Loucy (cell line): ENCODE measurements at regions not wholly inside any gene's neighbourhood (a gene's known extent, or its start where the extent isn't known, plus 50 kb on each side); places are given as distances from the start of the nearest gene placed in this dataset.

Experiments
- H2AFZ ChIP-seq: fragments of 200-600 bp; sonication (generic); 2 replicates; pipeline ENCODE4 v1.6.0; 2016; ENCODE audit warnings: antibody characterized with exemption, mild to moderate bottlenecking, low read length, moderate library complexity
- H3F3A ChIP-seq: fragments of 200-600 bp; 2 replicates; pipeline ENCODE4 v1.6.0; 2016; ENCODE audit warnings: antibody characterized with exemption, low read depth, mild to moderate bottlenecking
- H3K27me3 ChIP-seq: fragments of 200-600 bp; sonication (generic); 2 replicates; pipeline ENCODE4 v1.6.1; 2014; ENCODE audit warnings: low read length, mild to moderate bottlenecking; ENCODE audit not compliant: insufficient read depth, poor library complexity, severe bottlenecking
- H3K36me3 ChIP-seq: fragments of 200-600 bp; sonication (generic); 2 replicates; pipeline ENCODE4 v1.6.1; 2016; ENCODE audit warnings: low read length; ENCODE audit not compliant: insufficient read depth
- H3K4me1 ChIP-seq: fragments of 200-600 bp; sonication (generic); 2 replicates; pipeline ENCODE4 v1.5.1; 2014; ENCODE audit warnings: low read length, mild to moderate bottlenecking; ENCODE audit not compliant: insufficient read depth, poor library complexity, severe bottlenecking
- H3K4me2 ChIP-seq: fragments of 200-600 bp; sonication (generic); 2 replicates; pipeline ENCODE4 v1.6.0; 2014; ENCODE audit warnings: antibody characterized with exemption, low read length, low read depth, mild to moderate bottlenecking; ENCODE audit not compliant: poor library complexity, severe bottlenecking
- H3K4me3 ChIP-seq: fragments of 200-600 bp; sonication (generic); 2 replicates; pipeline ENCODE4 v1.5.1; 2014; ENCODE audit warnings: low read length, mild to moderate bottlenecking, mixed read lengths; ENCODE audit not compliant: poor library complexity, severe bottlenecking
- H3K79me2 ChIP-seq: fragments of 200-600 bp; sonication (generic); 2 replicates; pipeline ENCODE4 v1.6.1; 2014; ENCODE audit warnings: low read length; ENCODE audit not compliant: insufficient read depth
- H3K9ac ChIP-seq: fragments of 200-600 bp; sonication (generic); 2 replicates; pipeline ENCODE4 v1.6.0; 2014; ENCODE audit warnings: mild to moderate bottlenecking, low read depth, low read length, moderate library complexity; ENCODE audit not compliant: poor library complexity, severe bottlenecking
- H3K9me2 ChIP-seq: fragments of 200-600 bp; sonication (generic); replicated peaks from 2 replicates; pipeline ENCODE4 v1.6.1; 2016; ENCODE audit warnings: low read depth, low read length, mixed read lengths
- H3K9me3 ChIP-seq: fragments of 200-600 bp; sonication (generic); 2 replicates; pipeline ENCODE4 v1.6.1; 2014; ENCODE audit warnings: mild to moderate bottlenecking, antibody characterized with exemption, low read length, low read depth; ENCODE audit not compliant: insufficient read depth
- H4K20me1 ChIP-seq: fragments of 200-600 bp; sonication (generic); 2 replicates; pipeline ENCODE4 v1.6.0; 2014; ENCODE audit warnings: antibody characterized with exemption, low read length, mild to moderate bottlenecking; ENCODE audit not compliant: insufficient read depth, poor library complexity, severe bottlenecking
- EZH2phosphoT487 ChIP-seq: fragments of 200-600 bp; IDR thresholded peaks from 2 replicates; pipeline ENCODE4 v1.6.1; 2018; ENCODE audit warnings: antibody characterized with exemption, mild to moderate bottlenecking, moderate library complexity, borderline replicate concordance
- TF ChIP-seq, protein P1 (sequence below): fragments of 200-600 bp; sonication (generic); conservative IDR thresholded peaks from 2 replicates; pipeline ENCODE4 v1.5.1; 2014; ENCODE audit warnings: mild to moderate bottlenecking, antibody characterized with exemption, low read length

DNA sequence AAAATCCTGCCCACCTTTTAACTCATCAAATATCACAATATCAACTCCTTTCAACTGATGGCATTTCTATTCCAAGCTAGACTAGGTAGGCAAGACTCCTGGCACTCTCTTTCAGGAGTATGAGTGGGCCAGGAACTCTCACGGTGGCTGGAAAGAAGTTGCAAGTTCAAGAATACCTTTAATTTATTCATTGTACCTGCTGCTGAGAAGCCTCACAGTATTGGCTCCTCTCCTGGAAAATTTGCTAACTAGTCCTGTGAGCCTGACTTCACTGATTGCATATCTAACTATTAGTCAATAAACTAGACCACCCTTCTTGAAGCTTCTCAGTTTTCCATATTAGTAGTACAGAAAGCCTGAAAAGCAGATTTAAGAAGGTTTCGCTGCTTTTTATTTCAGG, 120.2 kb downstream of the DUSP10 start:
- Histone ChIP-seq H3K27me3 (no peaks in the 10 kb centered on the region), H3K79me2 (no peaks in the 10 kb centered on the region), H3K4me3 (no peak overlapping the region), H4K20me1 (no peaks in the 10 kb centered on the region), H2AFZ (peak overlapping the region; percentile 60; the same call in 1 of the 2 replicates), H3K4me1 (peaks cover 7% of the 10 kb centered on the region), H3K9me2 (no peaks in the 10 kb centered on the region), H3F3A (no peaks in the 10 kb centered on the region), H3K9me3 (no peaks in the 10 kb centered on the region), H3K4me2 (no peak overlapping the region), H3K36me3 (no peaks in the 10 kb centered on the region), H3K9ac (no peak overlapping the region)
- TF ChIP-seq, protein P1, sequence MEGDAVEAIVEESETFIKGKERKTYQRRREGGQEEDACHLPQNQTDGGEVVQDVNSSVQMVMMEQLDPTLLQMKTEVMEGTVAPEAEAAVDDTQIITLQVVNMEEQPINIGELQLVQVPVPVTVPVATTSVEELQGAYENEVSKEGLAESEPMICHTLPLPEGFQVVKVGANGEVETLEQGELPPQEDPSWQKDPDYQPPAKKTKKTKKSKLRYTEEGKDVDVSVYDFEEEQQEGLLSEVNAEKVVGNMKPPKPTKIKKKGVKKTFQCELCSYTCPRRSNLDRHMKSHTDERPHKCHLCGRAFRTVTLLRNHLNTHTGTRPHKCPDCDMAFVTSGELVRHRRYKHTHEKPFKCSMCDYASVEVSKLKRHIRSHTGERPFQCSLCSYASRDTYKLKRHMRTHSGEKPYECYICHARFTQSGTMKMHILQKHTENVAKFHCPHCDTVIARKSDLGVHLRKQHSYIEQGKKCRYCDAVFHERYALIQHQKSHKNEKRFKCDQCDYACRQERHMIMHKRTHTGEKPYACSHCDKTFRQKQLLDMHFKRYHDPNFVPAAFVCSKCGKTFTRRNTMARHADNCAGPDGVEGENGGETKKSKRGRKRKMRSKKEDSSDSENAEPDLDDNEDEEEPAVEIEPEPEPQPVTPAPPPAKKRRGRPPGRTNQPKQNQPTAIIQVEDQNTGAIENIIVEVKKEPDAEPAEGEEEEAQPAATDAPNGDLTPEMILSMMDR, result no peak
- no peak for TF ChIP-seq EZH2phosphoT487

DNA sequence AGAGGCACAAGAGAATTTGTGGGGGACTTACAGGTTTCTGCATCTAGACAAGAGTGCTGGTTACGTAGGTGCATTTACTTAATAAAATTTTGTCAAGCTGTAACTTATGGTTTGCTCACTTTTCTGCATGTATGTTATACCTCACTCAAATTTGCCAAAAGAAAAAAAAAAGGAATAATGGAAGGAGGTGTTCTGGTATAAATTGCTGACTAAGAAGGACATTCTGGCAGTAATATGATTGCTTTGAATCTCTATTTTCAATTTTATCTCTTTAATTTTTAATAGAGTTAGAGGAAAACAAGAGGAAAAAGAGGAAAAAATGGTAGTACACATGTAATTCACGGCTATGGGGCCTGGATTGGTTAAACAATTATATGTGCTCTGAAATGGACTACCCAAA, 119.5 kb downstream of the DUSP10 start:
- Histone ChIP-seq H3K36me3 (no peaks in the 10 kb centered on the region), H3K4me3 (no peak overlapping the region), H3K4me1 (peaks cover 7% of the 10 kb centered on the region), H3K9me3 (no peaks in the 10 kb centered on the region), H3K79me2 (no peaks in the 10 kb centered on the region), H4K20me1 (no peaks in the 10 kb centered on the region), H3K4me2 (no peak overlapping the region), H3F3A (no peaks in the 10 kb centered on the region), H2AFZ (no peak overlapping the region), H3K9me2 (no peaks in the 10 kb centered on the region), H3K27me3 (no peaks in the 10 kb centered on the region), H3K9ac (no peak overlapping the region)
- TF ChIP-seq, protein P1, result no peak
- no peak for TF ChIP-seq EZH2phosphoT487

DNA sequence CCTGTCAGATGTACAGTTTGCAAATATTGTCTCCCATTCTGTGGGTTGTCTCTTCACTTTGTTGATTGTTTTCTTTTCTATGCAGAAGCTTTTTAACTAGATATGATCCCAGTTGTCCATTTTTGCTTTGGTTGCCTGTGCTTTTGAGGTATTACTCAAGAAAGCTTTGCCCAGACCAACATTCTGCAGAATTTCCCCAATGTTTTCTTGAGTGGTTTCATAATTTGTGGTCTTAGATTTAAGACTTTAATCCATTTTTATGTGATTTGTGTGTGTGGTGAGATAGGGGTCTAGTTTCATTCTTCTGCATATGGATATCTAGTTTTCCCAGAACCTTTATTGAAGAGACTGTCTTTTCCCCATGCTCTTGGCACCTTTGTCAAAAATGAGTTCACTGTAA, 116.9 kb downstream of the DUSP10 start:
- no peak for TF ChIP-seq EZH2phosphoT487
- TF ChIP-seq, protein P1, result no peak

More for the DNA sequence above, 116.9 kb downstream of the DUSP10 start:
- Histone ChIP-seq H3K9ac (no peak overlapping the region), H3K36me3 (no peaks in the 10 kb centered on the region), H2AFZ (no peak overlapping the region), H3K79me2 (no peaks in the 10 kb centered on the region), H3K9me2 (no peaks in the 10 kb centered on the region), H3F3A (no peaks in the 10 kb centered on the region), H3K4me3 (no peak overlapping the region), H3K27me3 (no peaks in the 10 kb centered on the region), H3K4me1 (peaks cover 7% of the 10 kb centered on the region), H4K20me1 (no peaks in the 10 kb centered on the region), H3K4me2 (no peak overlapping the region), H3K9me3 (no peaks in the 10 kb centered on the region)
